Calu3 (cell line): ENCODE measurements at regions not wholly inside any gene's neighbourhood (a gene's known extent, or its start where the extent isn't known, plus 50 kb on each side); places are given as distances from the start of the nearest gene placed in this dataset.

Source experiments
- BruUV-seq: library from RNA; stranded (reverse); fragments of 400-500 nt; replicated peaks from 2 replicates; lab custom pipeline; 2021; lab: Mats Ljungman, UMichigan
- CTCF ChIA-PET: fragments of 300-600 bp; sonication (Branson Sonifier 250); formaldehyde crosslinking; loops from one replicate; lab custom pipeline; 2022; ENCODE audit warnings: antibody characterized with exemption; lab: Charles Lee
- DNase-seq: peaks from one replicate; pipeline ENCODE4 v3.0.0; 2022
- H3K27ac Mint-ChIP-seq: one replicate; pipeline ENCODE4 v1.8.0; 2022; ENCODE audit warnings: mixed read lengths; ENCODE audit not compliant: unreplicated experiment
- H3K27me3 Mint-ChIP-seq: one replicate; pipeline ENCODE4 v1.8.0; 2022; ENCODE audit warnings: mixed read lengths; ENCODE audit not compliant: unreplicated experiment
- H3K36me3 Mint-ChIP-seq: one replicate; pipeline ENCODE4 v1.8.0; 2022; ENCODE audit warnings: mild to moderate bottlenecking, moderate library complexity, mixed read lengths; ENCODE audit not compliant: insufficient read depth, unreplicated experiment
- H3K4me1 Mint-ChIP-seq: one replicate; pipeline ENCODE4 v1.8.0; 2022; ENCODE audit warnings: mild to moderate bottlenecking, low read depth, mixed read lengths; ENCODE audit not compliant: unreplicated experiment
- H3K4me3 Mint-ChIP-seq: one replicate; pipeline ENCODE4 v1.8.0; 2022; ENCODE audit warnings: mild to moderate bottlenecking, low read depth, moderate library complexity, mixed read lengths; ENCODE audit not compliant: unreplicated experiment
- H3K9me3 Mint-ChIP-seq: one replicate; pipeline ENCODE4 v1.8.0; 2022; ENCODE audit warnings: low read depth, mixed read lengths; ENCODE audit not compliant: unreplicated experiment
- CTCF ChIP-seq: fragments of 200-600 bp; IDR thresholded peaks from one replicate; pipeline ENCODE4 v1.8.0; 2022; ENCODE audit warnings: antibody characterized with exemption; ENCODE audit not compliant: unreplicated experiment
- intact Hi-C: fragments of 100-400 bp; cut with micrococcal nuclease; formaldehyde crosslinking; loops from one replicate; pipeline ENCODE4 v1.10.0; 2022; ENCODE audit not compliant: unreplicated experiment

DNA sequence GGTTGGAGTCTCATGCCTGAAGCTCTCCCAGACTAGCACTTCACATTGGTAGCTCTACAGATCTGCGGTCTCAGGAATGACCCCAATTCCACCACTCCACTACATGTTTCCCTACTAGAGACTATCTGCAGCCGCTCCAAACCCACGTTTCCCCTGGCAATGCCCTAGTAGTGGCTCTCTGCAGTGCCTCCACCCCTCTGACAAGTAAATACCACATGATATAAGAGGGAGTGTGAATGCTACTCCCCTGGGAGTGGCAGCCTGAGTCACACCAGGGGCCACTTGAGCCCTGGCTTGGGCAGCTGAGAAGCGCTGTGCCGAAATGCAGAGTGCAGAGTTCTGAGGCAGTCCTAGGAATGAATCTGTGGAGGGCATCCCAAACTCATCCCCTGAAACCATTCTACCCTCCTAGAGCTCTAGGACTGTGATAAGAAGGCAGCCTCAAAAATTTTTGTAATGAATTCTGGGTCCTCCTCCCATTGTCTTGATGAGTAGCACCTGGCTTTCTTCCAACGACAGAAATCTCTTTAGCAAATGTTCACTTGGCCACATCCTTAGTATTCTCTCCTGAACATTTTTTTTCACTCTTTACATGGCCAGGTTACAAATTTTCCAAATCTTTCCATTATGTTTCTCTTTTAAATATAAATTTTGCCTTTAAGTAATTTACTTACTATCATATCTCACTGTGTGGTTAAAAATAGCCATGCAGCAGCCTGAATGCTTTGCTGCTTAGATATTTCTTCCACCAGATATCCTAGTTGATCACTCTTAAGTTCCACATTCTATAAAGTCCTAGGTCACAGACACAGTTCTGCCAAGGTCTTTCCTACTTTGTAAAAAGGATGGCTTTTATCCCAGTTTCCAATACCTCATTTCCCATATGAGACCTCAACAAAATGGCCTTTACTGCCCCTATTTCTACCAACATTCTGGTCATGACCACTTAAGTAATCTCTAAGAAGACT lies 160.2 kb upstream of the CPEB2 start:
- Mint-ChIP-seq H3K36me3 (no peaks in the 10 kb centered on the region), H3K9me3 (no peaks in the 10 kb centered on the region), H3K4me3 (no peak overlapping the region), H3K27ac (peak overlapping the region; percentile 39), H3K27me3 (no peaks in the 10 kb centered on the region), H3K4me1 (peaks cover 19% of the 10 kb centered on the region)
- CTCF ChIA-PET: no interaction called here
- no TSS peak for BruUV-seq
- intact Hi-C loops: no loop called here
- DNase-seq: peak; percentile 46
- no peak for TF ChIP-seq CTCF

DNA sequence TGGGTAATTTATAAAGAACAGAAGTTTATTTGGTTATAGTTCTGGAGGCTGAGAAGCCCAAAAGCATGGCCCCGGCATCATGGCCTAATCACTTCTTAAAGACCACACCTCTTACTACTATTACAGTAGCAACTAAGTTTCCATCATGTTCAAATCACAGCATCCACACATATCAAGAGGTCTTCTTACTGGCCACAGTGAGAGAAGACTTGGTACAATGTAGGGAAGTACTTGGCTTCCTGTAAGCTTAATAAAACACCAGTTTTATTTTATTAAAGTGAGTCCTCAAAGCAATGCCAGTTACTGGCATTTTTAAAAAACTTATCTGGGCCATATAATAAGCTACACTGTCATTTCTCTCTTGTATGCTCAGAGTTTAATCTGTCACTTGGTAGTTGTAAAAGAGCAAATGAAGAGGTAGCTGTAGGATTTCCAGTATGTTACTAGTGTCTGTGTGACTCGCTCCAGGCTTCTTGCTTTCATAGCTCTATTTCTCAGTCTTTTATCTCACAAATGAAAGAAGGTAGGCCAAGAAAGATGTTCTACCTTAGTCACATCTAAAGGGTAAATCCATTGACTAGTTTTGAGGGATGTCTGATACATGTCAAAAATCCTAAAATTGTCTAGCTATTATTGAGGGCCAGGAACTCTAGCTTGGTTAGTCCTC lies 159.2 kb upstream of the CPEB2 start:
- no peaks in the 10 kb centered on the region for H3K27me3 Mint-ChIP-seq
- no peaks in the 10 kb centered on the region for H3K36me3 Mint-ChIP-seq
- DNase-seq: no peak
- H3K9me3 Mint-ChIP-seq: no peaks in the 10 kb centered on the region
- CTCF ChIA-PET: no interaction called here
- no TSS peak for BruUV-seq
- intact Hi-C loops: no loop called here
- no peak overlapping the region for H3K27ac Mint-ChIP-seq
- no peak for TF ChIP-seq CTCF
- H3K4me3 Mint-ChIP-seq: no peak overlapping the region
- peaks cover 19% of the 10 kb centered on the region for H3K4me1 Mint-ChIP-seq

DNA sequence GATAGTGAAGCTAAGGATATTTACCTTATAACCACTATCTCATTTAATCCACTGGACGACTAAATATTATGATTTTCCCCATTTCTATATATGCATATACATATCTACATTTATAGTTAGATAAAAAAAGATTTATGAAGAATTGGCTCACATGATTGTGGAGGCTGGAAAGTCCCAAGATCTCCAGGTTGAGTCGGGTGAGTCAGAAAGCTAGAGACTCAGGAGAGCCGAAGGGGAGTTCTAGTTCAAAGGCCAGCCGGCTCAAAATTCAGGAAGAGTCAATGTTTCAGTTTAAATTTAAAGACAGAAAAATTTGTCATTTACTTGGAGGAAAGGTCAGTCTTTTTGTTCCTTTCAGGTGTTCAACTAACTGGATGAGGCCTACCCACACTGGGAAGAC lies 158.2 kb upstream of the CPEB2 start:
- TF ChIP-seq CTCF: no peak
- CTCF ChIA-PET: no interaction called here
- Mint-ChIP-seq H3K27me3 (no peaks in the 10 kb centered on the region), H3K4me1 (peaks cover 19% of the 10 kb centered on the region), H3K27ac (no peak overlapping the region), H3K9me3 (no peaks in the 10 kb centered on the region), H3K36me3 (no peaks in the 10 kb centered on the region), H3K4me3 (no peak overlapping the region)
- DNase-seq: no peak
- BruUV-seq: no TSS peak
- intact Hi-C loops: no loop called here

GRCh38 chr4:14848229-14848628 lies 154.1 kb upstream of the CPEB2 start:
- no TSS peak for BruUV-seq

More at GRCh38 chr4:14848229-14848628, 154.1 kb upstream of the CPEB2 start:
- H3K27me3 Mint-ChIP-seq: no peaks in the 10 kb centered on the region
- intact Hi-C loops: no loop called here
- H3K27ac Mint-ChIP-seq: no peak overlapping the region
- no peak overlapping the region for H3K4me3 Mint-ChIP-seq
- TF ChIP-seq CTCF: no peak
- H3K9me3 Mint-ChIP-seq: peaks cover 5% of the 10 kb centered on the region
- H3K36me3 Mint-ChIP-seq: no peaks in the 10 kb centered on the region
- no peaks in the 10 kb centered on the region for H3K4me1 Mint-ChIP-seq
- no peak for DNase-seq
- CTCF ChIA-PET: no interaction called here
